ENCODE measurements at regions not wholly inside any gene's neighbourhood (a gene's known extent, or its start where the extent isn't known, plus 50 kb on each side); places are given as distances from the start of the nearest gene placed in this dataset.

- TF ChIP-seq CTCF (IDR thresholded peaks at IDR 0.05) (no peak), POLR2A (IDR thresholded peaks at IDR 0.05) (no peak)
Observed at GRCh38 chr12:91984556-91984955, 161.1 kb downstream of the BTG1 start.

All from uterus (tissue), 2 donors.